ENCODE measurements at regions not wholly inside any gene's neighbourhood (a gene's known extent, or its start where the extent isn't known, plus 50 kb on each side); places are given as distances from the start of the nearest gene placed in this dataset.
"Not testable (repeated sequence)": the region's sequence is repeated elsewhere in the genome, so short reads cannot be mapped to it uniquely, and the experiment has no call there.

GRCh38 chr7:32648408-32649156 lies 153.3 kb downstream of the AVL9 start:
- DNase-seq (ENCODE audit: low read depth, low spot score): no peak
- CTCF ChIA-PET: no interaction called here
- no peaks in the 10 kb centered on the region for H3K4me1 ChIP-seq (ENCODE audit: control insufficient read depth, insufficient read depth, low read length)
- no peak overlapping the region for H3K4me3 ChIP-seq (ENCODE audit: low read depth in 2 of 2, low read length in 2 of 2)
- intact Hi-C loops (cut with micrococcal nuclease; ENCODE audit: unreplicated experiment): no loop called here
- no peak for ATAC-seq
- no peaks in the 10 kb centered on the region; the same call in 1 of the 2 replicates for H3K9me3 ChIP-seq (ENCODE audit: control insufficient read depth, insufficient read depth, low read depth, low read length)
- no TSS peak for BruUV-seq (replicated peaks)
- in situ Hi-C loops (cut with HindIII; ENCODE audit: low pct_unique_long_range_greater_than_20kb, low sequenced_read_pairs): no loop called here
- TF ChIP-seq REST (IDR thresholded peaks at IDR 0.05; ENCODE audit: insufficient read depth in 1 of 2, low read depth in 2 of 2, low read length in 1 of 2): no peak
- no peak for TF ChIP-seq CTCF (IDR thresholded peaks at IDR 0.05)
- no peak for TF ChIP-seq TCF7L2 (IDR thresholded peaks at IDR 0.05; ENCODE audit: low read depth, low read length)
- TF ChIP-seq SIN3A (IDR thresholded peaks at IDR 0.05; ENCODE audit: borderline replicate concordance, insufficient read depth, low read depth, low read length): no peak
- TF ChIP-seq POLR2AphosphoS5 (IDR thresholded peaks at IDR 0.05; ENCODE audit: low read depth, low read length): no peak
- H3K36me3 ChIP-seq (ENCODE audit: control insufficient read depth, insufficient read depth, low read length): no peaks in the 10 kb centered on the region
- POLR2A ChIA-PET: no interaction called here
- H3K27me3 ChIP-seq (ENCODE audit: control insufficient read depth, insufficient read depth, low read length): no peaks in the 10 kb centered on the region
- no peak overlapping the region for H3K27ac ChIP-seq (ENCODE audit: low read length)

- in situ Hi-C loops (cut with HindIII; ENCODE audit: low pct_unique_long_range_greater_than_20kb, low sequenced_read_pairs); BruUV-seq (replicated peaks); H3K27me3 ChIP-seq (ENCODE audit: control insufficient read depth, insufficient read depth, low read length); H3K4me3 ChIP-seq (ENCODE audit: low read depth in 2 of 2, low read length in 2 of 2); ATAC-seq; H3K27ac ChIP-seq (ENCODE audit: low read length); H3K4me1 ChIP-seq (ENCODE audit: control insufficient read depth, insufficient read depth, low read length); H3K36me3 ChIP-seq (ENCODE audit: control insufficient read depth, insufficient read depth, low read length); CTCF ChIA-PET; DNase-seq (ENCODE audit: low read depth, low spot score); H3K9me3 ChIP-seq (ENCODE audit: control insufficient read depth, insufficient read depth, low read depth, low read length); intact Hi-C loops (cut with micrococcal nuclease; ENCODE audit: unreplicated experiment); POLR2A ChIA-PET: not testable (repeated sequence)
These were observed 150.0 kb downstream of the AVL9 start for GRCh38 chr7:32645255-32645654.

- Histone ChIP-seq H3K27ac (ENCODE audit: low read length) (no peak overlapping the region), H3K9me3 (ENCODE audit: control insufficient read depth, insufficient read depth, low read depth, low read length) (no peaks in the 10 kb centered on the region), H3K4me1 (ENCODE audit: control insufficient read depth, insufficient read depth, low read length) (no peaks in the 10 kb centered on the region), H3K27me3 (ENCODE audit: control insufficient read depth, insufficient read depth, low read length) (no peaks in the 10 kb centered on the region), H3K36me3 (ENCODE audit: control insufficient read depth, insufficient read depth, low read length) (no peaks in the 10 kb centered on the region), H3K4me3 (ENCODE audit: low read depth in 2 of 2, low read length in 2 of 2) (no peak overlapping the region)
- intact Hi-C loops (cut with micrococcal nuclease; ENCODE audit: unreplicated experiment) (no loop called here), in situ Hi-C loops (cut with HindIII; ENCODE audit: low pct_unique_long_range_greater_than_20kb, low sequenced_read_pairs) (no loop called here)
- DNase-seq (ENCODE audit: low read depth, low spot score) (no peak), ATAC-seq (no peak)
- no TSS peak for BruUV-seq (replicated peaks)
- TF ChIP-seq REST (IDR thresholded peaks at IDR 0.05; ENCODE audit: insufficient read depth in 1 of 2, low read depth in 2 of 2, low read length in 1 of 2) (no peak), POLR2AphosphoS5 (IDR thresholded peaks at IDR 0.05; ENCODE audit: low read depth, low read length) (no peak), SIN3A (IDR thresholded peaks at IDR 0.05; ENCODE audit: borderline replicate concordance, insufficient read depth, low read depth, low read length) (no peak), TCF7L2 (IDR thresholded peaks at IDR 0.05; ENCODE audit: low read depth, low read length) (no peak), CTCF (IDR thresholded peaks at IDR 0.05) (no peak)
- ChIA-PET CTCF (no interaction called here), POLR2A (no interaction called here)
These were observed 147.9 kb downstream of the AVL9 start for GRCh38 chr7:32643194-32643593.

All from Panc1 (cell line).